Activated naive CD4-positive, alpha-beta T cell treated with anti-CD3 and anti-CD28 coated beads, Interleukin-2, amount 50 U/mL, for 72 hours (primary cell): ENCODE measurements at regions not wholly inside any gene's neighbourhood (a gene's known extent, or its start where the extent isn't known, plus 50 kb on each side); places are given as distances from the start of the nearest gene placed in this dataset.
"Not testable (repeated sequence)": the region's sequence is repeated elsewhere in the genome, so short reads cannot be mapped to it uniquely, and the experiment has no call there.

Experiments used
- ATAC-seq, 2 donors: fragments of 150-1000 bp; cut with Tn5 transposase; 2 replicates each; pipeline ENCODE4 v1.10.0; 2021; ENCODE audit warnings: mild to moderate bottlenecking in 2 of 2, moderate library complexity in 2 of 2
- DNase-seq, 2 donors: peaks; one replicate each; pipeline ENCODE4 v3.0.0; 2021 to 2022; ENCODE audit warnings: low spot score in 2 of 2
- H3K27ac Mint-ChIP-seq, 2 donors: one replicate each; pipeline ENCODE4 v1.8.0; 2022; ENCODE audit warnings: mild to moderate bottlenecking in 2 of 2, mixed read lengths in 2 of 2
- H3K36me3 Mint-ChIP-seq, 2 donors: one replicate each; pipeline ENCODE4 v1.8.0; 2022; ENCODE audit warnings: mixed read lengths in 2 of 2
- H3K9me3 Mint-ChIP-seq, 2 donors: one replicate each; pipeline ENCODE4 v1.8.0; 2022; ENCODE audit warnings: mixed read lengths in 2 of 2

- Mint-ChIP-seq H3K36me3 (peaks cover 0 to 6% of the 10 kb centered on the region in 2 donors), H3K27ac (no peak overlapping the region), H3K9me3 (no peaks in the 10 kb centered on the region)
- no peak for ATAC-seq
- no peak for DNase-seq
These were observed 89.1 kb upstream of the IVNS1ABP start for GRCh38 chr1:185406006-185406690.

- no peaks in the 10 kb centered on the region for H3K9me3 Mint-ChIP-seq
- ATAC-seq (no peak), DNase-seq (no peak)
- peaks cover 0 to 6% of the 10 kb centered on the region in 2 donors for H3K36me3 Mint-ChIP-seq
- H3K27ac Mint-ChIP-seq = no peak overlapping the region
These were observed 88.0 kb upstream of the IVNS1ABP start for GRCh38 chr1:185404907-185405568.

- no peak overlapping the region for H3K27ac Mint-ChIP-seq
- no peak for DNase-seq
- H3K9me3 Mint-ChIP-seq = no peaks in the 10 kb centered on the region
- ATAC-seq = no peak
- H3K36me3 Mint-ChIP-seq = peaks cover 0 to 6% of the 10 kb centered on the region in 2 donors
These were observed 87.2 kb upstream of the IVNS1ABP start for GRCh38 chr1:185404291-185404690.

- H3K9me3 Mint-ChIP-seq = no peaks in the 10 kb centered on the region
- peaks cover 0 to 6% of the 10 kb centered on the region in 2 donors for H3K36me3 Mint-ChIP-seq
- no peak overlapping the region for H3K27ac Mint-ChIP-seq
- no peak for DNase-seq
- ATAC-seq = no peak
These were observed 85.9 kb upstream of the IVNS1ABP start for GRCh38 chr1:185402930-185403329.

- Mint-ChIP-seq H3K9me3 (no peaks in the 10 kb centered on the region), H3K27ac (no peak overlapping the region), H3K36me3 (no peaks in the 10 kb centered on the region)
- ATAC-seq (no peak), DNase-seq (no peak)
These were observed 84.0 kb upstream of the IVNS1ABP start for GRCh38 chr1:185401019-185401418.

GRCh38 chr1:185400052-185400451 is 83.0 kb upstream of the IVNS1ABP start:
- Mint-ChIP-seq H3K9me3 (no peaks in the 10 kb centered on the region), H3K27ac (no peak overlapping the region), H3K36me3 (no peaks in the 10 kb centered on the region)
- ATAC-seq (no peak), DNase-seq (no peak)

- H3K36me3 Mint-ChIP-seq = no peaks in the 10 kb centered on the region
- H3K9me3 Mint-ChIP-seq = no peaks in the 10 kb centered on the region
- no peak overlapping the region for H3K27ac Mint-ChIP-seq
- DNase-seq = no peak
- no peak for ATAC-seq
These were observed 81.6 kb upstream of the IVNS1ABP start for GRCh38 chr1:185398599-185398998.

- no peaks in the 10 kb centered on the region for H3K36me3 Mint-ChIP-seq
- H3K9me3 Mint-ChIP-seq = no peaks in the 10 kb centered on the region
- H3K27ac Mint-ChIP-seq = no peak overlapping the region
- DNase-seq (no peak), ATAC-seq (peak in 1 of 2 donors; percentile 30)
These were observed 81.0 kb upstream of the IVNS1ABP start for GRCh38 chr1:185398022-185398421.

GRCh38 chr1:185397183-185397582 is 80.1 kb upstream of the IVNS1ABP start:
- H3K36me3 Mint-ChIP-seq = no peaks in the 10 kb centered on the region
- ATAC-seq (no peak), DNase-seq (no peak)
- H3K27ac Mint-ChIP-seq = no peak overlapping the region
- no peaks in the 10 kb centered on the region for H3K9me3 Mint-ChIP-seq

GRCh38 chr1:185396126-185396525 is 79.1 kb upstream of the IVNS1ABP start:
- DNase-seq (no peak), ATAC-seq (no peak)
- Mint-ChIP-seq H3K27ac (no peak overlapping the region), H3K9me3 (no peaks in the 10 kb centered on the region), H3K36me3 (no peaks in the 10 kb centered on the region)

- Mint-ChIP-seq H3K36me3 (no peaks in the 10 kb centered on the region), H3K9me3 (no peaks in the 10 kb centered on the region), H3K27ac (no peak overlapping the region)
- DNase-seq = no peak
- no peak for ATAC-seq
These were observed 76.8 kb upstream of the IVNS1ABP start for GRCh38 chr1:185393815-185394214.

- Mint-ChIP-seq H3K36me3 (no peaks in the 10 kb centered on the region), H3K9me3 (no peaks in the 10 kb centered on the region), H3K27ac (no peak overlapping the region)
- ATAC-seq (no peak), DNase-seq (no peak)
These were observed 76.2 kb upstream of the IVNS1ABP start for GRCh38 chr1:185393205-185393604.

GRCh38 chr1:185388815-185389214 is 71.8 kb upstream of the IVNS1ABP start:
- H3K36me3 Mint-ChIP-seq = peaks cover 5% of the 10 kb centered on the region in 2 donors
- ATAC-seq (no peak), DNase-seq (no peak)
- no peaks in the 10 kb centered on the region for H3K9me3 Mint-ChIP-seq
- H3K27ac Mint-ChIP-seq = no peak overlapping the region

- Mint-ChIP-seq H3K36me3 (peaks cover 7 to 8% of the 10 kb centered on the region in 2 donors), H3K9me3 (peaks cover 0 to under 1% of the 10 kb centered on the region in 2 donors), H3K27ac (no peak overlapping the region)
- DNase-seq = no peak
- no peak for ATAC-seq
These were observed 71.3 kb upstream of the IVNS1ABP start for GRCh38 chr1:185388346-185388745.

GRCh38 chr1:185385991-185386390 is 68.9 kb upstream of the IVNS1ABP start:
- H3K36me3 Mint-ChIP-seq = peaks cover 18% of the 10 kb centered on the region in 2 donors
- H3K27ac Mint-ChIP-seq = no peak overlapping the region
- ATAC-seq (no peak), DNase-seq (no peak)
- peaks cover 7 to 10% of the 10 kb centered on the region in 2 donors for H3K9me3 Mint-ChIP-seq

- not testable (repeated sequence) for H3K9me3 Mint-ChIP-seq, DNase-seq, H3K27ac Mint-ChIP-seq, ATAC-seq
- H3K36me3 Mint-ChIP-seq = peaks cover 18% of the 10 kb centered on the region in 2 donors
These were observed 66.8 kb upstream of the IVNS1ABP start for GRCh38 chr1:185383805-185384204.

- DNase-seq (no peak), ATAC-seq (no peak)
- Mint-ChIP-seq H3K9me3 (peaks cover 6 to 7% of the 10 kb centered on the region in 2 donors), H3K27ac (no peak overlapping the region), H3K36me3 (peaks cover 6 to 8% of the 10 kb centered on the region in 2 donors)
These were observed 60.8 kb upstream of the IVNS1ABP start for GRCh38 chr1:185377831-185378230.
